ENCODE measurements at regions not wholly inside any gene's neighbourhood (a gene's known extent, or its start where the extent isn't known, plus 50 kb on each side); places are given as distances from the start of the nearest gene placed in this dataset.
"Not testable (repeated sequence)": the region's sequence is repeated elsewhere in the genome, so short reads cannot be mapped to it uniquely, and the experiment has no call there.

GRCh38 chr1:121551491-121551890 lies 366.7 kb downstream of the SRGAP2C start:
- H3K9me3 Mint-ChIP-seq; DNase-seq (ENCODE audit: low spot score); H3K27ac Mint-ChIP-seq; intact Hi-C loops (cut with micrococcal nuclease); H3K4me3 Mint-ChIP-seq (ENCODE audit: low read depth); H3K27me3 Mint-ChIP-seq (ENCODE audit: low read depth): not testable (repeated sequence)
- Mint-ChIP-seq H3K36me3 (ENCODE audit: low read depth) (peaks cover 13% of the 10 kb centered on the region), H3K4me1 (ENCODE audit: low read depth) (peaks cover 31% of the 10 kb centered on the region)

- intact Hi-C loops (cut with micrococcal nuclease) = not testable (repeated sequence)
These were observed 371.8 kb downstream of the SRGAP2C start for GRCh38 chr1:121556560-121556959.

DNA sequence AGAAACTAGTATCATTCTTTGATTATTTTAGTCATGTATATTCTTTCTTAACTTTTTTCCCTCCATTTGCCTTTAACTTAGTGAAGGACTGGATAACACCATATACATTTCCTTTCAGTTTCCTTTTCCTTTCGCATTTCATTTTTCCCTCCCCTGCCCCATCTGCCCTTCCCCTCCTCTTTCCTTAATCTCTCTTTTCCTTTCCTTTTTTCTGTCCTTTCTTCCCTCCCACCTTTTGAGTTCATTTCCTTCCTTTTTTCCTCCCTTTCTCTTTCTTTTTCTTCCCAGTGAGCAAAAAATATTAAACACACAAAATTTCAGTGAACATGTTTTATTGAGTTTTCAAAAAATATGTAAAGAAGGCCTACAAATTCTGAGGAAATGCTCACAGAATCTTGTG lies 373.3 kb downstream of the SRGAP2C start:
- H3K27me3 Mint-ChIP-seq (ENCODE audit: low read depth); H3K36me3 Mint-ChIP-seq (ENCODE audit: low read depth); H3K4me1 Mint-ChIP-seq (ENCODE audit: low read depth); H3K9me3 Mint-ChIP-seq; H3K27ac Mint-ChIP-seq; DNase-seq (ENCODE audit: low spot score); intact Hi-C loops (cut with micrococcal nuclease); H3K4me3 Mint-ChIP-seq (ENCODE audit: low read depth): not testable (repeated sequence)

More at GRCh38 chr1:121556560-121556959, 371.8 kb downstream of the SRGAP2C start:
- not testable (repeated sequence) for H3K36me3 Mint-ChIP-seq (ENCODE audit: low read depth); H3K4me3 Mint-ChIP-seq (ENCODE audit: low read depth); H3K9me3 Mint-ChIP-seq; DNase-seq (ENCODE audit: low spot score); H3K27me3 Mint-ChIP-seq (ENCODE audit: low read depth); H3K27ac Mint-ChIP-seq
- peaks cover 16% of the 10 kb centered on the region for H3K4me1 Mint-ChIP-seq (ENCODE audit: low read depth)

DNA sequence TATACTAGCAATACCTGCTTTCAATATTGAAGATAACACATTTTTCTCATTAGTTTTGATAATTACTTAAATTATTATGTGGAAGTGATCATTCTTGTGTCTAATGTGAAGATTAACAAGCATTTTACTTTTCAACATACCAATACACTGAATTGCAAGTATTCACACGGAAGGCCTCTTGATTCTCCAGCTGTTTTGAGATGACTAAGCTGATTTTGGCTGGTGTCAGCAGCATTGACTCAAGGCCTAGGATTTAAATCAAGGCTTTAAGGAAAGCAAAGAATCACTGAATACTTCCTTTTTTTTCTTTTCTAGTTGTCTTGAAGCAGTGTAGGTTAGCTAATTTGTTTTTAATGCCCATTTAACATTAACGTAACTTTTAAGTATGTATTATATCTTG lies 373.7 kb downstream of the SRGAP2C start:
- H3K4me1 Mint-ChIP-seq (ENCODE audit: low read depth) = peaks cover 7% of the 10 kb centered on the region
- no peaks in the 10 kb centered on the region for H3K9me3 Mint-ChIP-seq
- intact Hi-C loops (cut with micrococcal nuclease) = no loop called here
- peaks cover 4% of the 10 kb centered on the region for H3K36me3 Mint-ChIP-seq (ENCODE audit: low read depth)
- H3K27ac Mint-ChIP-seq = no peak overlapping the region
- no peak overlapping the region for H3K4me3 Mint-ChIP-seq (ENCODE audit: low read depth)
- H3K27me3 Mint-ChIP-seq (ENCODE audit: low read depth) = no peaks in the 10 kb centered on the region
- no peak for DNase-seq (ENCODE audit: low spot score)

GRCh38 chr1:121566346-121566745 lies 381.6 kb downstream of the SRGAP2C start:
- Mint-ChIP-seq H3K36me3 (ENCODE audit: low read depth) (peaks cover 8% of the 10 kb centered on the region), H3K4me3 (ENCODE audit: low read depth) (no peak overlapping the region), H3K27ac (no peak overlapping the region), H3K9me3 (no peaks in the 10 kb centered on the region), H3K4me1 (ENCODE audit: low read depth) (peaks cover 6% of the 10 kb centered on the region), H3K27me3 (ENCODE audit: low read depth) (no peaks in the 10 kb centered on the region)
- DNase-seq (ENCODE audit: low spot score) = no peak
- intact Hi-C loops (cut with micrococcal nuclease) = no loop called here

DNA sequence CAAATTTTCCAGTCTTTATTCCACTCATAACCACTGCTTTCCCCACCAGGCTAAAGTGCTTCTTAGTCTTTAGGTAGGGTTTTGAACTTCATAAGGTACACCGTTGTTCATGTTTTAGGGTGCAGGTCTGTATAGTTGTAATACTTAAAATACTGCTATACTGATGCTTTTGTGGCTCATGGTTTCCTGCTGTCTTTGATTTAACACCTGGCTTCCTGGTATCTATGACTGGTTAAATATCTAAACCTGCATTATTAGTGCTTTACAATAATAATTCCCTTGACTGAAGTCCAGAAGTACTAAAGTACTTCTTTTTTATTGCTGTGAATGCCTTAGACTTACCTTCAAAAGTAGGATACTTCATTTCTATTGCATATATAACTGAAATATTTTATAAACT lies 384.7 kb downstream of the SRGAP2C start:
- Mint-ChIP-seq H3K9me3 (no peaks in the 10 kb centered on the region), H3K36me3 (ENCODE audit: low read depth) (peaks cover 16% of the 10 kb centered on the region), H3K4me1 (ENCODE audit: low read depth) (peaks cover 4% of the 10 kb centered on the region), H3K27ac (no peak overlapping the region), H3K4me3 (ENCODE audit: low read depth) (no peak overlapping the region), H3K27me3 (ENCODE audit: low read depth) (no peaks in the 10 kb centered on the region)
- intact Hi-C loops (cut with micrococcal nuclease) = no loop called here
- no peak for DNase-seq (ENCODE audit: low spot score)

- intact Hi-C loops (cut with micrococcal nuclease); H3K27ac Mint-ChIP-seq; H3K27me3 Mint-ChIP-seq (ENCODE audit: low read depth); H3K4me1 Mint-ChIP-seq (ENCODE audit: low read depth); H3K4me3 Mint-ChIP-seq (ENCODE audit: low read depth); DNase-seq (ENCODE audit: low spot score): not testable (repeated sequence)
- Mint-ChIP-seq H3K9me3 (peaks cover 16% of the 10 kb centered on the region), H3K36me3 (ENCODE audit: low read depth) (peaks cover 27% of the 10 kb centered on the region)
These were observed 389.2 kb downstream of the SRGAP2C start for GRCh38 chr1:121573881-121574504.

DNA sequence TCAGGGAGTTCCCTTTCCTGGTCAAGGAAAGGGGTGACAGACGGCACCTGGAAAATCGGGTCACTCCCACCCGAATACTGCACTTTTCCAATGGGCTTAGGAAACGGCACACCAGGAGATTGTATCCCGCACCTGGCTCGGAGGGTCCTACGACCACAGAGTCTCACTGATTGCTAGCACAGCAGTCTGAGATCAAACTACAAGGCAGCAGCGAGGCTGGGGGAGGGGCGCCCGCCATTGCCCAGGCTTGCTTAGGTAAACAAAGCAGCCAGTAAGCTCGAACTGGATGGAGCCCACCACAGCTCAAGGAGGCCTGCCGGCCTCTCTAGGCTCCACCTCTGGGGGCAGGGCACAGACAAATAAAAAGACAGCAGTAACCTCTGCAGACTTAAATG lies 389.7 kb downstream of the SRGAP2C start:
- Mint-ChIP-seq H3K36me3 (ENCODE audit: low read depth) (peaks cover 27% of the 10 kb centered on the region), H3K9me3 (peaks cover 16% of the 10 kb centered on the region)
- H3K4me3 Mint-ChIP-seq (ENCODE audit: low read depth); H3K27me3 Mint-ChIP-seq (ENCODE audit: low read depth); DNase-seq (ENCODE audit: low spot score); intact Hi-C loops (cut with micrococcal nuclease); H3K27ac Mint-ChIP-seq; H3K4me1 Mint-ChIP-seq (ENCODE audit: low read depth): not testable (repeated sequence)

DNA sequence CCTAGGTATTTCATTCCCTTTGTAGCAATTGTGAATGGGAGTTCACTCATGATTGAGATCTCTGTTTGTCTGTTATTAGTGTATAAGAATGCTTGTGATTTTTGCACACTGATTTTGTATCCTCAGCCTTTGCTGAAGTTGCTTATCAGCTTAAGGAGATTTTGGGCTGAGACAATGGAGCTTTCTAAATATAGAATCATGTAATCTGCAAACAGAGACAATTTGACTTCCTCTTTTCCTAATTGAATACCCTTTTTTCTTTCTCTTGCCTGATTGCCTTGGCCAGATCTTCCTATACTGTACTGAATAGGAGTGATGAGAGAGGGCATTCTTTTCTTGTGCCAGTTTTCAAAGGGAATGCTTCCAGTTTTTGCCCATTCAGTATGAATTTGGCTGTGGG lies 398.1 kb downstream of the SRGAP2C start:
- H3K4me3 Mint-ChIP-seq (ENCODE audit: low read depth); H3K27ac Mint-ChIP-seq; H3K4me1 Mint-ChIP-seq (ENCODE audit: low read depth); intact Hi-C loops (cut with micrococcal nuclease); DNase-seq (ENCODE audit: low spot score); H3K27me3 Mint-ChIP-seq (ENCODE audit: low read depth): not testable (repeated sequence)
- peaks cover 35% of the 10 kb centered on the region for H3K36me3 Mint-ChIP-seq (ENCODE audit: low read depth)
- H3K9me3 Mint-ChIP-seq = peaks cover 35% of the 10 kb centered on the region

GRCh38 chr1:121586369-121587229 lies 401.8 kb downstream of the SRGAP2C start:
- no peaks in the 10 kb centered on the region for H3K27me3 Mint-ChIP-seq (ENCODE audit: low read depth)
- intact Hi-C loops (cut with micrococcal nuclease) = no loop called here
- H3K9me3 Mint-ChIP-seq = peaks cover 34% of the 10 kb centered on the region
- no peak overlapping the region for H3K27ac Mint-ChIP-seq
- no peak for DNase-seq (ENCODE audit: low spot score)
- peaks cover 35% of the 10 kb centered on the region for H3K36me3 Mint-ChIP-seq (ENCODE audit: low read depth)
- no peak overlapping the region for H3K4me3 Mint-ChIP-seq (ENCODE audit: low read depth)
- peaks cover 5% of the 10 kb centered on the region for H3K4me1 Mint-ChIP-seq (ENCODE audit: low read depth)

- Mint-ChIP-seq H3K27ac (no peak overlapping the region), H3K9me3 (peaks cover 29% of the 10 kb centered on the region), H3K27me3 (ENCODE audit: low read depth) (no peaks in the 10 kb centered on the region), H3K4me1 (ENCODE audit: low read depth) (peaks cover 5% of the 10 kb centered on the region), H3K36me3 (ENCODE audit: low read depth) (peaks cover 32% of the 10 kb centered on the region), H3K4me3 (ENCODE audit: low read depth) (no peak overlapping the region)
- DNase-seq (ENCODE audit: low spot score) = no peak
- intact Hi-C loops (cut with micrococcal nuclease) = no loop called here
These were observed 402.4 kb downstream of the SRGAP2C start for GRCh38 chr1:121587230-121587569.

DNA sequence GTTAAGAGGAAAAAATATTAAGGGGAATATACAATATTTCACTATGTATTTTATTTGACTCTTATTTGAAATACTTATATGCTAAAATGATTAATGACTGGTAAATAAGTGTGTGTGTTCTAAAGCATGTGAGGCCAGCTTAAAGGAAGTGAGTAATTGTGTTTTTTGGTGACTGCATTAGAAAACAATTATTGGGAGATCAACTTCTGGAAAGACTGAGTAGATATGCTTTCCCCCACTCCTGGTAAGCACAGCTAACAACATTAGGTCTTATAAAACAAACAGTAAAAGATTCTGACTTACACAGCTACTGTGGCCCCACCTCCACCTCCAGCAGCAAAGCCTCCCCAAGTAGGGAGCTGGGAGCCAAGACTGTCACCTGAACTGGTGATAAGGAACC lies 403.0 kb downstream of the SRGAP2C start:
- no peak for DNase-seq (ENCODE audit: low spot score)
- Mint-ChIP-seq H3K27ac (no peak overlapping the region), H3K4me1 (ENCODE audit: low read depth) (peaks cover 5% of the 10 kb centered on the region), H3K36me3 (ENCODE audit: low read depth) (peaks cover 26% of the 10 kb centered on the region), H3K9me3 (peaks cover 23% of the 10 kb centered on the region), H3K27me3 (ENCODE audit: low read depth) (no peaks in the 10 kb centered on the region), H3K4me3 (ENCODE audit: low read depth) (no peak overlapping the region)
- intact Hi-C loops (cut with micrococcal nuclease) = no loop called here

DNA sequence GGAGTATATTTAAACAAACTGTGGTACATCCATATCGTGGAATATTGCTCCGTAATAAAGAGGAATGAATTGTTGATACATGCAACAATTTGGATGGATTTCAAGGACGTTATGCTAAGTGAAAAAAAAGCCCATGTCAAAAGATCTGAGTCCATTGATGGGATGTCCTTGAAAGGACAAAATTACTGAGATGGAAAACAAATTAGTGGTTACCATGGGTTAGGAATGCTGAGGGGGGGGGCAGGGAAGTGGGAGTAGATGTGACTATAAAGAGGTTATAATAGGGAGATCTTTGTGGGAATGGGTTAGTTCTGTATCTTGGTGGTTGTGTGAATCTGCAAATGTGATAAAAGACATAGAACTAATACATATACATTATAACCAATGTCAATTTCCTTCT lies 409.3 kb downstream of the SRGAP2C start:
- no peak for DNase-seq (ENCODE audit: low spot score)
- Mint-ChIP-seq H3K27me3 (ENCODE audit: low read depth) (no peaks in the 10 kb centered on the region), H3K4me1 (ENCODE audit: low read depth) (peaks cover 3% of the 10 kb centered on the region), H3K4me3 (ENCODE audit: low read depth) (no peak overlapping the region), H3K9me3 (peaks cover under 1% of the 10 kb centered on the region), H3K36me3 (ENCODE audit: low read depth) (peaks cover 13% of the 10 kb centered on the region), H3K27ac (no peak overlapping the region)
- intact Hi-C loops (cut with micrococcal nuclease) = no loop called here
